Esophagus squamous epithelium (tissue), 4 donors: ENCODE measurements at regions not wholly inside any gene's neighbourhood (a gene's known extent, or its start where the extent isn't known, plus 50 kb on each side); places are given as distances from the start of the nearest gene placed in this dataset.

ENCODE experiments used
- CTCF ChIP-seq, 6 experiments: fragments of 450-650 bp in 4 of 6; fragments of 200-600 bp in 2 of 6; sonication (generic) in 2 of 6; IDR thresholded peaks; one replicate each; pipeline ENCODE4 v1.5.1; 2016 to 2019; ENCODE audit warnings: antibody characterized with exemption in 6 of 6, mild to moderate bottlenecking in 4 of 6, moderate library complexity in 4 of 6
- POLR2A ChIP-seq, 4 donors: fragments of 450-650 bp; IDR thresholded peaks; one replicate each; pipeline ENCODE4 v1.6.1; 2017; ENCODE audit warnings: antibody characterized with exemption in 4 of 4, mild to moderate bottlenecking in 4 of 4, moderate library complexity in 3 of 4

DNA sequence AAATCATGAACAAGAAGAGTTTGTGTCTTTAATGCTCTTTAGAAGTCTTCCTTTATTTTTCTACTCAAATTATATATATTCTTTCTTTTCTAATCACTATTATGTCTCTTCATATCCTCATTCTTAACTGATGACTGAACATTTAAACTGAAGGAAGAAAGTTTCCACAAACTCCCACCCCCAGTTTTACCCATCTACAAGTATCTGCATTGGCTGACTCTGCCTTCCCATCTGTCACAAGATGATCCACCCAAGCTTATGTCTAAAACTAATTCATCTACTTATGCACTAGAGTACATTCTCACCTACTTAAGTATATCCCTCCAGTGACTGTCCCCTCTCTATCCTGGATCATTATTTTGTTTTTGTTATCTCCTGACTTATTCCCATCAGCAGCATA is 344.5 kb downstream of the PRR16 start:
- no peak for TF ChIP-seq POLR2A (IDR thresholded peaks at IDR 0.05)
- TF ChIP-seq CTCF (IDR thresholded peaks at IDR 0.05) = no peak
